ENCODE measurements at regions not wholly inside any gene's neighbourhood (a gene's known extent, or its start where the extent isn't known, plus 50 kb on each side); places are given as distances from the start of the nearest gene placed in this dataset.

GRCh38 chr5:166302166-166302565, 1989.3 kb upstream of the WWC1 start:
- no peak for DNase-seq
- Histone ChIP-seq H3K4me3 (no peak overlapping the region), H3K27ac (no peak overlapping the region), H3K36me3 (no peaks in the 10 kb centered on the region), H3K9me3 (no peaks in the 10 kb centered on the region), H3K27me3 (no peaks in the 10 kb centered on the region), H3K4me1 (no peaks in the 10 kb centered on the region)
- intact Hi-C loops (cut with DNase I; ENCODE audit: low total_unique reads), result no loop called here
- TF ChIP-seq CTCF (IDR thresholded peaks at IDR 0.05), result no peak

- DNase-seq, result no peak
Observed at GRCh38 chr5:166317425-166317824, 1974.0 kb upstream of the WWC1 start.

GRCh38 chr5:166320920-166321480, 1970.4 kb upstream of the WWC1 start:
- no peaks in the 10 kb centered on the region for H3K9me3 ChIP-seq
- TF ChIP-seq CTCF (IDR thresholded peaks at IDR 0.05), result no peak
- H3K4me1 ChIP-seq, result no peaks in the 10 kb centered on the region
- no peaks in the 10 kb centered on the region for H3K27me3 ChIP-seq
- H3K4me3 ChIP-seq, result no peak overlapping the region
- intact Hi-C loops (cut with DNase I; ENCODE audit: low total_unique reads), result no loop called here
- H3K27ac ChIP-seq, result no peak overlapping the region
- no peak for DNase-seq
- H3K36me3 ChIP-seq, result no peaks in the 10 kb centered on the region

More at GRCh38 chr5:166317425-166317824, 1974.0 kb upstream of the WWC1 start:
- H3K9me3 ChIP-seq, result no peaks in the 10 kb centered on the region
- H3K36me3 ChIP-seq, result no peaks in the 10 kb centered on the region
- no peak overlapping the region for H3K4me3 ChIP-seq
- no peaks in the 10 kb centered on the region for H3K4me1 ChIP-seq
- intact Hi-C loops (cut with DNase I; ENCODE audit: low total_unique reads), result no loop called here
- no peak for TF ChIP-seq CTCF (IDR thresholded peaks at IDR 0.05)
- H3K27me3 ChIP-seq, result no peaks in the 10 kb centered on the region
- H3K27ac ChIP-seq, result no peak overlapping the region

DNA sequence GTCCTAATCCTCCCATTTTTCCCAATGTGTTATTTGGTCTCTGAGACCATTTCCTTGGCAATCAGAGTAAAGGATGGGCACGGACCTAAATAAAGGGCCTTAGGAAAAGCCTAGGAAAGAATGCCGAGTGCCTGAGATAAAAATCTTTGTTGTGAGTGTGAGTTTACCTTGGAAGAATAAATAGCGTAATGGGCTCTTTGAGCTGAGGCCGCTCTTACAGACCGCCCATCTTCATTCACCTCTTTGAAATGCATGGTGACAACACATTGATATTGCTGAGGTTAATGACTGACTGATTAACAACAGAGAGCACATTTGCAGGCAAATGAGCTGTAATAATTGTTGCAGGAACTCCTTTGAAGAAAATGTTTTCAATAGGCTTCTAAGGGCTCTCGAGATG, 1967.1 kb upstream of the WWC1 start:
- no peak overlapping the region for H3K4me3 ChIP-seq
- no peaks in the 10 kb centered on the region for H3K4me1 ChIP-seq
- H3K27ac ChIP-seq, result no peak overlapping the region
- intact Hi-C loops (cut with DNase I; ENCODE audit: low total_unique reads), result no loop called here
- H3K27me3 ChIP-seq, result no peaks in the 10 kb centered on the region
- no peaks in the 10 kb centered on the region for H3K9me3 ChIP-seq
- no peak for TF ChIP-seq CTCF (IDR thresholded peaks at IDR 0.05)
- no peaks in the 10 kb centered on the region for H3K36me3 ChIP-seq
- DNase-seq, result no peak

GRCh38 chr5:166329149-166329800, 1962.2 kb upstream of the WWC1 start:
- intact Hi-C loops (cut with DNase I; ENCODE audit: low total_unique reads), result no loop called here
- H3K27me3 ChIP-seq, result no peaks in the 10 kb centered on the region
- DNase-seq, result no peak
- H3K27ac ChIP-seq, result no peak overlapping the region
- H3K4me1 ChIP-seq, result no peaks in the 10 kb centered on the region
- no peaks in the 10 kb centered on the region for H3K9me3 ChIP-seq
- H3K36me3 ChIP-seq, result no peaks in the 10 kb centered on the region
- no peak overlapping the region for H3K4me3 ChIP-seq
- TF ChIP-seq CTCF (IDR thresholded peaks at IDR 0.05), result no peak

Data from tibial artery (tissue), 4 donors.